Muscle of arm (tissue), 1 donor: ENCODE measurements at regions not wholly inside any gene's neighbourhood (a gene's known extent, or its start where the extent isn't known, plus 50 kb on each side); places are given as distances from the start of the nearest gene placed in this dataset.
A peak's percentile ranks its signal among the peaks of the same experiment; 100 is the strongest.
"Not testable (repeated sequence)": the region's sequence is repeated elsewhere in the genome, so short reads cannot be mapped to it uniquely, and the experiment has no call there.

Experiments used
- DNase-seq: peaks from one replicate; pipeline ENCODE4 v3.0.0-alpha.2; 2013

- no peak for DNase-seq
Observed at GRCh38 chr2:41313082-41313481, 734.7 kb upstream of the PKDCC start.

DNA sequence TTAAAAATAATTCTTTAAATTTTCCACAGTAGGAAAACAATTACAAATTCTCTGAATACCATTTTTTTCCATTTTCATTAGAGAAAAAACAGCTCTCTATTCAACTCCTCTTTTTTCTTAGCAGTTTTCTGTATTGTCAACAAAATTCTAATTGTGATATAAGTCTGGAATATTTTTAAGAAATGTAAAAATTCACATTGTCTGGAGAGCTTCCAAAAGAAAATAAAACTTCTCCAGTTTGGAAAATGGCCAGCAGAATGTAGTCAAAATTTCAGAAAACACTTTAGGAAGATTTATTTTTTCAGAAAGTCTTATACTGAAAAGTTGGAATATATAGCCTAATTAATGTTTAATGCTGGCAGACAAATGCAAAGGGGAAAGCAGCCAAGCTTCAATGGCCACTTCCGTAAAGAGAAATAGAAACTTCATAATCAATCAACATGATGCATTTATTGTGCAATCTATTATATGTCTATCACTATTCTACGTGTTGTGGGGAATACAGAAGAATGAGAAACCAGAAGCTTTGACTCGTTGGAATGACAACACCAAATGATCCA, 733.2 kb upstream of the PKDCC start:
- DNase-seq, result peak; percentile 48

- no peak for DNase-seq
Observed at GRCh38 chr2:41319437-41319836, 728.4 kb upstream of the PKDCC start.

GRCh38 chr2:41320491-41320890, 727.3 kb upstream of the PKDCC start:
- DNase-seq, result no peak

DNA sequence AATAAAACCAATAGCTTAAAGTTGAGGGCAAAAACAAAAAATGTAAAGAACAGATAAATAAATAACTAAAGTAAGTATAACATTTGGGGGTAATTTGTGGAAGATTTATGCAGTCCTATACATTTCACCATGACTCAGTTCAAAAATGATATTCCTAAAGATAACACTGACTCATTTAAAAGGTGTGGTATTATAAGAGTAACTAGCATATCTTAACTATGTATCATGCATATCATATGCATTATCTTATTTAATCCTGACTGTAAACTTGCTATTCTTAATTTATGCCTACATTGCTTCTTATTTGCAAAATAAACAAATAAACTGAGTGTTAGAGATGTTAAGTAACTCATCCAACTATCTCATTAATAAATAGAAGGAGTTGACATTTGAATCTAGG, 726.5 kb upstream of the PKDCC start:
- no peak for DNase-seq

GRCh38 chr2:41326851-41327250, 721.0 kb upstream of the PKDCC start:
- DNase-seq, result no peak

DNA sequence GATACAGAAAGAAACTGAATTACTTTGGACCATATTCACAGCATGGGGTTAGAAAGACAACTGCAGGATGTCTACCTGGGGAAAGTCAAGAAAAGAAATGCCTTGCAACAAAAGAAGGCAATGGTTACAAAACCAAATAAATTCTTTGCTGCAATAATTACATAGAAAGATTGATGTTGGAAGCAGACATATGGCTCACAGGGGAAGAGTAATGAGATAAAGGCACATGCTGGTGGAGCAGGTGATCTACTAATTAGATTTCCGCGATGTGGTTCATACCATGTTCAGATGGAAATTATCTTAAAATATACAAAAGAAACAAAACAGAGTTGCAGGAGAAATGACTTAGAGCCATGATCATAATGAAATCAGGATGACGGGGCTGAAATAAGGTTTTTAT, 718.8 kb upstream of the PKDCC start:
- DNase-seq, result no peak

DNA sequence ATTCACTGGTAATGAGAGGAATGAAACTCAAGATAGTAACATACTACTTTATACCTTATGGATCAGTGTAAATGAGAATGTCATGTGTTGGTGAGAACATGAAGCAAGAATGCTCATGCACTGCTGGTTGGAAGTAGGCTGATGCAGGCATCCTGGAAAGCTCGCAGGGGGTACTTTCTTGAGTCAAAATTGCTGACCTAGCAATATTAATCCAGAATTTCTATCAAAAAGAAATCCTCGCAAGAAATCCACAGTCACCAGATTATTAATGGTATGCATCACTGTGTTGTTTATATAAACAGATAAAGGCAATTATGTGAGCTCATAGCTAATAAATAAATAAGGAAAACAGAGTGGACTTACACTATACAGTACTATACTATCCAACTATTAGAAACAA, 713.7 kb upstream of the PKDCC start:
- DNase-seq, result no peak

GRCh38 chr2:41335573-41335972, 712.2 kb upstream of the PKDCC start:
- not testable (repeated sequence) for DNase-seq

GRCh38 chr2:41337956-41338355, 709.9 kb upstream of the PKDCC start:
- DNase-seq, result no peak

DNA sequence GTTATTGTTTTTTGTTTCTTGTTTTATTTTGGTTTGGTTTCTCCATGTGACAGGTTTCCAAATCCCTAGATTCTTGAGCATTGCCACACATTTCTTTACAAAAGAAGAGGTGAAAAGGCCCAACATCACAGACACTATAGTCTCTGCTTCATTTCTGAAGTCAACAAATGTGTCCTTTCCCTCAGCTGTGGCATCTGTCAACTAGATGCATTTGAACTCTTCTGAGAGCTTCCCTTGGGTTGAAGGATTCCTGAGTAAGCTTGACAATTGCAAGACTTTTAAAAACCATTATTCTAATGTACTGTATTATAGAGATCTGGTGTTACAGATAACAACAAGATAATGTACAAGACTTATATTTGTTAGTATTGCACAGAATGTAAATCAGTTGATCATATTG, 703.3 kb upstream of the PKDCC start:
- DNase-seq, result no peak

GRCh38 chr2:41353060-41353459, 694.8 kb upstream of the PKDCC start:
- no peak for DNase-seq

DNA sequence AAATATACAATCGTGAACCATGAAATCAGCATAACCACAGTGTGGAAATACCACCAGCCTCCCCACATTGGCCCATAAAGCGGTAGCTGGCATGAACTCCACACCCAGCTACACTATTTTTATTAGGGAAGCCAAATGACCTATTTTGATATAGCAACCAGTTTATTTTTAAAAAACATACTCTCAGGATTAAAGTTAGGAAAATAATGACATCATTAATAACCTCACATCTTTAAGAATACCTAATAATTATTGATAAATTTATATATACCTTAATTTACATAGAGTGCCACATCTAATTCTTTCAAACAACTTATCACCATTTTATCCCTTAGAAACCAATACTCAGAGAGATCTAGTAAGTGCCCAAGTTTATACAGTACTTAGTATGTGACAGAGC, 692.0 kb upstream of the PKDCC start:
- no peak for DNase-seq

- DNase-seq, result no peak
Observed at GRCh38 chr2:41364842-41365241, 683.0 kb upstream of the PKDCC start.

- DNase-seq, result peak; percentile 25
Observed at GRCh38 chr2:41375901-41376300, 671.9 kb upstream of the PKDCC start.

DNA sequence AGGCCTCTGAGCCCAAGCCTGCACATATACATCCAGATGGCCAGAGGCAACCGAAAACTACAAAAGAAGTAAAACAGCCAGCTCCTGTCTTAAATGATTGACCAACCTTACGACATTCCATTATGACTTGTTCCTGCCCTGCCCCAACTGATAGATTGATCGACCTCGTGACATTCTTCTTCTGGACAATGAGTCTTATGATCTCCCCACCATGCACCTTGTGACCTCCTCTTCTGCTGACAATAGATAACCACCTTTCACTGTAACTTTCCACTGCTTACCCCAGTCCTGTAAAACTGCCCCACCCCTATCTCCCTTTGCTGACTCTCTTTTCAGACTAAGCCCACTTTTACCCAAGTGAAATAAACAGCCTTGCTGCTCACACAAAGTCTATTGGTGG, 670.0 kb upstream of the PKDCC start:
- no peak for DNase-seq

- no peak for DNase-seq
Observed at GRCh38 chr2:41378420-41378819, 669.4 kb upstream of the PKDCC start.

- no peak for DNase-seq
Observed at GRCh38 chr2:41379496-41380221, 668.2 kb upstream of the PKDCC start.

DNA sequence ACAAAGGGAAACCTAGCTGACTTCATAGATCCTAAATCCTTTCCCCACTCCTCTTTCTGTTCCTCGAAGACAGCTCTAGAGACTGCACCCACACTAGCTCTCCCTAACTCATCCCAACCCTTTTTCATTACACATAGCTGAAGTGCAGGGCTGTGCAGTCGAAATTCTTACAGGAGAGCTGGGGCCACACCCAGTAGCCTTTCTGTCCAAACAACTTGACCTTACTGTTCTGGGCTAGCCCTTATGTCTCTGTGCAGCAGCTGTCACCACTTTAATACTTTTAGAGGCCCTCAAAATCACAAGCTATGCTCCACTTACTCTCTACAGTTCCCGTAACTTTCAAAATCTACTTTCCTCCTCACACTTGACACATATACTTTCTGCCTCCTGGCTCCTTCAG, 666.1 kb upstream of the PKDCC start:
- no peak for DNase-seq

DNA sequence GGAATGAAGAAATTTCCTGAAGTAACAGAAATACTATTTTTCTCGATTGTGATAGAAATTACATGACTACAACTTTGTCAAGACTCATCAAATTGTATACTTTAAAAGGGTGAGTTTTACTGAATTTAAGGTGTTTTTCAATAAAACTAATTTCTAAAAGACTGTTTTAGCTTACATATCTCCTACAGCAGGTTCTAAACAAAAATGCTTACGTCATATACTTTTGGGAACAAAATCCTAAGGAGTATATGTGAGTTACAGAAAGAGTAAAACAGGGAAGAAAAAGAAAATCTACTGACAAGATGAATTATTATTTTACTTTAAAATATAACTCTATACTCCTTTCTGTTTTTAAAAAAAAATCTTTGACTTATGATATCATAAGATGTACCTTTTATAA, 660.3 kb upstream of the PKDCC start:
- DNase-seq, result no peak

GRCh38 chr2:41393621-41394020, 654.2 kb upstream of the PKDCC start:
- no peak for DNase-seq

- no peak for DNase-seq
Observed at GRCh38 chr2:41394541-41394940, 653.3 kb upstream of the PKDCC start.

DNA sequence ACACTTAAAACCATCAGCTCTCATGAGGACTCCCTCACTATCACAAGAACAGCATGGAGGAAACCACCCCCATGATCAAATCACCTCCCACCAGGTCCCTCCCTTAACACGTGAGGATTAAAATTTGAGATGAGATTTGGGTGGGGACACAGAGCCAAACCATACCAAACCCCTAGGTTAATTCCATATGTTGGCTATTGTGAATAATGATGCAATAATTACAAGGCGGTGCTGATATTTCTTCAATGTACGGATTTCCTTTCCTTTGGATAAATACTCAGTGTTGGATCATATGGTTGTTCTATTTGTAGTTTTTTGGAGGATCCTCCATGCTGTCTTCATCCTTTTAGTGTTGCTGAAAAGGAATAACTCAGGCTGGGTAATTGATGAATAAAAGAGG, 652.1 kb upstream of the PKDCC start:
- no peak for DNase-seq

- no peak for DNase-seq
Observed at GRCh38 chr2:41399437-41400087, 648.3 kb upstream of the PKDCC start.
